SK-N-SH (cell line): ENCODE measurements at regions not wholly inside any gene's neighbourhood (a gene's known extent, or its start where the extent isn't known, plus 50 kb on each side); places are given as distances from the start of the nearest gene placed in this dataset.

Experiments
- CTCF ChIA-PET: fragments of 300-600, 350-600 bp; formaldehyde crosslinking; extraction: SDS; loops from one replicate; lab custom pipeline; 2021; lab: Yijun Ruan, JAX
- POLR2A ChIA-PET: fragments of 350-600 bp; sonication (Branson Sonifier 250); formaldehyde crosslinking; extraction: SDS; loops from one replicate; lab custom pipeline; 2020; ENCODE audit warnings: antibody characterized with exemption, inconsistent platforms; lab: Yijun Ruan, JAX
- DNase-seq: peaks from one replicate; pipeline ENCODE4 v3.0.0; 2012
- H2AFZ ChIP-seq: fragments of 200-600 bp; sonication (generic); 2 replicates; pipeline ENCODE4 v1.8.1; 2016; ENCODE audit warnings: antibody characterized with exemption, mild to moderate bottlenecking, low read depth
- H3F3A ChIP-seq: fragments of 200-600 bp; sonication (generic); replicated peaks from 2 replicates; pipeline ENCODE3; 2016; ENCODE audit warnings: antibody characterized with exemption, mild to moderate bottlenecking; ENCODE audit not compliant: insufficient read depth
- H3K27ac ChIP-seq, 2 experiments: fragments of 200-500 bp in 1 of 2; fragments of 200-600 bp in 1 of 2; sonication (Bioruptor generic) in 1 of 2; sonication (generic), shearing (Covaris generic) in 1 of 2; 2 replicates each; pipeline versions ENCODE4 v1.5.1 to v1.6.1; 2014 to 2016; ENCODE audit warnings: low read depth in 2 of 2, inconsistent platforms in 1 of 2, low read length in 1 of 2, mild to moderate bottlenecking in 1 of 2, mixed read lengths in 1 of 2
- H3K27me3 ChIP-seq: fragments of 200-600 bp; sonication (generic), shearing (Covaris generic); 2 replicates; pipeline ENCODE4 v1.6.1; 2016; ENCODE audit warnings: mixed run types; ENCODE audit not compliant: insufficient read depth
- H3K36me3 ChIP-seq, 2 experiments: fragments of 200-500 bp in 1 of 2; fragments of 200-600 bp in 1 of 2; sonication (Bioruptor generic) in 1 of 2; sonication (generic) in 1 of 2; replicated peaks in 1 of 2; 2 replicates each; pipeline versions ENCODE3 to v1.5.1; 2014 to 2016; ENCODE audit warnings: low read length in 1 of 2, mild to moderate bottlenecking in 1 of 2; ENCODE audit not compliant: insufficient read depth in 2 of 2, control insufficient read depth in 1 of 2
- H3K4me1 ChIP-seq, 2 experiments: fragments of 200-500 bp in 1 of 2; fragments of 200-600 bp in 1 of 2; sonication (Bioruptor generic) in 1 of 2; sonication (generic), shearing (Covaris generic) in 1 of 2; 2 replicates each; pipeline versions ENCODE4 v1.5.1 to v1.6.1; 2014 to 2016; ENCODE audit warnings: low read depth in 1 of 2, low read length in 1 of 2, mixed run types in 1 of 2; ENCODE audit not compliant: insufficient read depth in 2 of 2, control insufficient read depth in 1 of 2
- H3K4me2 ChIP-seq: fragments of 200-600 bp; sonication (generic), shearing (Covaris generic); 2 replicates; pipeline ENCODE4 v1.6.1; 2017; ENCODE audit warnings: mixed run types
- H3K4me3 ChIP-seq, 2 experiments: fragments of 200-500 bp in 1 of 2; fragments of 200-600 bp in 1 of 2; sonication (Bioruptor generic) in 1 of 2; sonication (generic), shearing (Covaris generic) in 1 of 2; 2 replicates each; pipeline versions ENCODE4 v1.5.1 to v1.8.1; 2014 to 2016; ENCODE audit warnings: low read depth in 2 of 2, inconsistent platforms in 1 of 2, low read length in 1 of 2, mild to moderate bottlenecking in 1 of 2, mixed read lengths in 1 of 2, moderate library complexity in 1 of 2
- H3K79me2 ChIP-seq: fragments of 200-600 bp; sonication (generic); 2 replicates; pipeline ENCODE4 v1.8.1; 2017; ENCODE audit warnings: mild to moderate bottlenecking; ENCODE audit not compliant: insufficient read depth
- H3K9ac ChIP-seq: fragments of 200-600 bp; sonication (generic); 2 replicates; pipeline ENCODE4 v1.6.1; 2017; ENCODE audit warnings: mixed run types
- H3K9me2 ChIP-seq: fragments of 200-600 bp; sonication (generic); 2 replicates; pipeline ENCODE4 v1.6.1; 2017; ENCODE audit warnings: mixed run types
- H3K9me3 ChIP-seq: fragments of 200-600 bp; sonication (generic); 2 replicates; pipeline ENCODE4 v1.6.1; 2017; ENCODE audit warnings: mixed run types, mild to moderate bottlenecking, moderate library complexity
- H4K20me1 ChIP-seq: fragments of 200-600 bp; sonication (generic); 2 replicates; pipeline ENCODE4 v1.6.1; 2017; ENCODE audit warnings: mild to moderate bottlenecking, mixed run types; ENCODE audit not compliant: insufficient read depth
- EP300 ChIP-seq, 2 experiments: IDR thresholded peaks; 2 replicates each; pipeline versions ENCODE4 v1.4.0 to v1.6.1; 2012; ENCODE audit warnings: borderline replicate concordance in 1 of 2, low read depth in 1 of 2, low read length in 1 of 2
- EZH2phosphoT487 ChIP-seq: fragments of 200-600 bp; sonication (generic); IDR thresholded peaks from 2 replicates; pipeline ENCODE4 v1.6.1; 2017; ENCODE audit warnings: low read depth, mixed run types, mild to moderate bottlenecking, antibody characterized with exemption, moderate library complexity, borderline replicate concordance
- FOSL2 ChIP-seq: IDR thresholded peaks from 2 replicates; pipeline ENCODE4 v1.4.0; 2012; ENCODE audit warnings: low read depth, mild to moderate bottlenecking, moderate library complexity, borderline replicate concordance
- GABPA ChIP-seq: IDR thresholded peaks from 2 replicates; pipeline ENCODE4 v1.4.0; 2012; ENCODE audit warnings: low read depth, mild to moderate bottlenecking
- GATA2 ChIP-seq: sonication (generic); formaldehyde crosslinking; IDR thresholded peaks from 2 replicates; pipeline ENCODE4 v1.5.0; 2020; ENCODE audit warnings: mild to moderate bottlenecking, missing genetic modification reagents
- IRF3 ChIP-seq: fragments of 150-350 bp; IDR thresholded peaks from 2 replicates; pipeline ENCODE4 v1.6.1; 2016; ENCODE audit warnings: mild to moderate bottlenecking, low read depth, low read length
- MEF2A ChIP-seq: IDR thresholded peaks from 2 replicates; pipeline ENCODE4 v1.4.0; 2012; ENCODE audit warnings: low read depth, borderline replicate concordance
- MXI1 ChIP-seq: IDR thresholded peaks from 2 replicates; pipeline ENCODE4 v1.6.1; 2012; ENCODE audit warnings: mild to moderate bottlenecking, low read depth, low read length, improper control_type of control experiment
- NFIC ChIP-seq: IDR thresholded peaks from 2 replicates; pipeline ENCODE4 v1.4.0; 2012; ENCODE audit warnings: borderline replicate concordance
- NRF1 ChIP-seq: IDR thresholded peaks from 2 replicates; pipeline ENCODE4 v1.6.1; 2012; ENCODE audit warnings: low read depth, mild to moderate bottlenecking, low read length
- POLR2AphosphoS5 ChIP-seq: IDR thresholded peaks from 2 replicates; pipeline ENCODE4 v1.6.1; 2012; ENCODE audit warnings: low read depth, low read length
- RAD21 ChIP-seq: IDR thresholded peaks from 2 replicates; pipeline ENCODE4 v1.6.1; 2012; ENCODE audit warnings: mild to moderate bottlenecking, low read length
- RXRA ChIP-seq: IDR thresholded peaks from 2 replicates; pipeline ENCODE4 v1.4.0; 2012; ENCODE audit warnings: low read depth, mild to moderate bottlenecking, borderline replicate concordance
- SMC3 ChIP-seq: IDR thresholded peaks from 2 replicates; pipeline ENCODE4 v1.6.1; 2012; ENCODE audit warnings: low read depth, low read length, improper control_type of control experiment
- TAF1 ChIP-seq: IDR thresholded peaks from 2 replicates; pipeline ENCODE4 v1.6.1; 2012; ENCODE audit warnings: low read depth, mild to moderate bottlenecking, low read length, moderate library complexity, borderline replicate concordance
- TCF12 ChIP-seq: IDR thresholded peaks from 2 replicates; pipeline ENCODE4 v1.4.0; 2012
- TEAD4 ChIP-seq: IDR thresholded peaks from 2 replicates; pipeline ENCODE4 v1.4.0; 2012; ENCODE audit warnings: mild to moderate bottlenecking, borderline replicate concordance; ENCODE audit not compliant: insufficient read depth
- WGBS: methylation state at CpG from one replicate; pipeline ENCODE4 v1.1.6; 2017; ENCODE audit warnings: low lambda C conversion rate; 5-methylcytosine and 5-hydroxymethylcytosine counted together
- TF ChIP-seq, protein P1 (sequence below): IDR thresholded peaks from 2 replicates; pipeline ENCODE4 v1.6.1; 2012; ENCODE audit warnings: mild to moderate bottlenecking, low read depth, low read length, moderate library complexity
- TF ChIP-seq, protein P2 (sequence below): IDR thresholded peaks from 2 replicates; pipeline ENCODE4 v1.4.0; 2012; ENCODE audit warnings: low read depth, borderline replicate concordance

GRCh38 chrX:79511799-79512198 lies 144.7 kb upstream of the ITM2A start:
- Histone ChIP-seq H3K27me3 (no peaks in the 10 kb centered on the region), H3K9me2 (no peaks in the 10 kb centered on the region), H3K4me1 (no peaks in the 10 kb centered on the region), H3K36me3 (no peaks in the 10 kb centered on the region), H3K9me3 (no peaks in the 10 kb centered on the region), H3K4me3 (no peak overlapping the region), H4K20me1 (no peaks in the 10 kb centered on the region), H3K79me2 (no peaks in the 10 kb centered on the region), H3K4me2 (no peak overlapping the region), H3F3A (no peaks in the 10 kb centered on the region), H3K9ac (no peak overlapping the region), H2AFZ (no peak overlapping the region), H3K27ac (no peak overlapping the region)
- DNase-seq: no peak
- ChIA-PET POLR2A (no interaction called here), CTCF (no interaction called here)
- 8% methylated on average over 1 of the region's 1 CpG for WGBS
- TF ChIP-seq RXRA: no peak
- TF ChIP-seq, protein P1, sequence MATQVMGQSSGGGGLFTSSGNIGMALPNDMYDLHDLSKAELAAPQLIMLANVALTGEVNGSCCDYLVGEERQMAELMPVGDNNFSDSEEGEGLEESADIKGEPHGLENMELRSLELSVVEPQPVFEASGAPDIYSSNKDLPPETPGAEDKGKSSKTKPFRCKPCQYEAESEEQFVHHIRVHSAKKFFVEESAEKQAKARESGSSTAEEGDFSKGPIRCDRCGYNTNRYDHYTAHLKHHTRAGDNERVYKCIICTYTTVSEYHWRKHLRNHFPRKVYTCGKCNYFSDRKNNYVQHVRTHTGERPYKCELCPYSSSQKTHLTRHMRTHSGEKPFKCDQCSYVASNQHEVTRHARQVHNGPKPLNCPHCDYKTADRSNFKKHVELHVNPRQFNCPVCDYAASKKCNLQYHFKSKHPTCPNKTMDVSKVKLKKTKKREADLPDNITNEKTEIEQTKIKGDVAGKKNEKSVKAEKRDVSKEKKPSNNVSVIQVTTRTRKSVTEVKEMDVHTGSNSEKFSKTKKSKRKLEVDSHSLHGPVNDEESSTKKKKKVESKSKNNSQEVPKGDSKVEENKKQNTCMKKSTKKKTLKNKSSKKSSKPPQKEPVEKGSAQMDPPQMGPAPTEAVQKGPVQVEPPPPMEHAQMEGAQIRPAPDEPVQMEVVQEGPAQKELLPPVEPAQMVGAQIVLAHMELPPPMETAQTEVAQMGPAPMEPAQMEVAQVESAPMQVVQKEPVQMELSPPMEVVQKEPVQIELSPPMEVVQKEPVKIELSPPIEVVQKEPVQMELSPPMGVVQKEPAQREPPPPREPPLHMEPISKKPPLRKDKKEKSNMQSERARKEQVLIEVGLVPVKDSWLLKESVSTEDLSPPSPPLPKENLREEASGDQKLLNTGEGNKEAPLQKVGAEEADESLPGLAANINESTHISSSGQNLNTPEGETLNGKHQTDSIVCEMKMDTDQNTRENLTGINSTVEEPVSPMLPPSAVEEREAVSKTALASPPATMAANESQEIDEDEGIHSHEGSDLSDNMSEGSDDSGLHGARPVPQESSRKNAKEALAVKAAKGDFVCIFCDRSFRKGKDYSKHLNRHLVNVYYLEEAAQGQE: no peak
- no peak for TF ChIP-seq MEF2A
- no peak for TF ChIP-seq EP300 (IDR thresholded peaks at IDR 0.05; ENCODE audit: borderline replicate concordance in 1 of 2, low read depth in 1 of 2, low read length in 1 of 2)
- TF ChIP-seq, protein P2, sequence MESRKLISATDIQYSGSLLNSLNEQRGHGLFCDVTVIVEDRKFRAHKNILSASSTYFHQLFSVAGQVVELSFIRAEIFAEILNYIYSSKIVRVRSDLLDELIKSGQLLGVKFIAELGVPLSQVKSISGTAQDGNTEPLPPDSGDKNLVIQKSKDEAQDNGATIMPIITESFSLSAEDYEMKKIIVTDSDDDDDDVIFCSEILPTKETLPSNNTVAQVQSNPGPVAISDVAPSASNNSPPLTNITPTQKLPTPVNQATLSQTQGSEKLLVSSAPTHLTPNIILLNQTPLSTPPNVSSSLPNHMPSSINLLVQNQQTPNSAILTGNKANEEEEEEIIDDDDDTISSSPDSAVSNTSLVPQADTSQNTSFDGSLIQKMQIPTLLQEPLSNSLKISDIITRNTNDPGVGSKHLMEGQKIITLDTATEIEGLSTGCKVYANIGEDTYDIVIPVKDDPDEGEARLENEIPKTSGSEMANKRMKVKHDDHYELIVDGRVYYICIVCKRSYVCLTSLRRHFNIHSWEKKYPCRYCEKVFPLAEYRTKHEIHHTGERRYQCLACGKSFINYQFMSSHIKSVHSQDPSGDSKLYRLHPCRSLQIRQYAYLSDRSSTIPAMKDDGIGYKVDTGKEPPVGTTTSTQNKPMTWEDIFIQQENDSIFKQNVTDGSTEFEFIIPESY: no peak
- no peak for TF ChIP-seq MXI1
- no peak for TF ChIP-seq NFIC
- TF ChIP-seq NRF1: no peak
- TF ChIP-seq TCF12: no peak
- no peak for TF ChIP-seq GABPA
- no peak for TF ChIP-seq POLR2AphosphoS5
- no peak for TF ChIP-seq IRF3
- no peak for TF ChIP-seq FOSL2
- no peak for TF ChIP-seq TEAD4
- TF ChIP-seq GATA2 (CRISPR knock-in tag): no peak
- no peak for TF ChIP-seq RAD21
- TF ChIP-seq EZH2phosphoT487: no peak
- TF ChIP-seq SMC3: no peak
- TF ChIP-seq TAF1: no peak
